ENCODE measurements at regions not wholly inside any gene's neighbourhood (a gene's known extent, or its start where the extent isn't known, plus 50 kb on each side); places are given as distances from the start of the nearest gene placed in this dataset.
A peak's percentile ranks its signal among the peaks of the same experiment; 100 is the strongest.
"Not testable (repeated sequence)": the region's sequence is repeated elsewhere in the genome, so short reads cannot be mapped to it uniquely, and the experiment has no call there.

DNA sequence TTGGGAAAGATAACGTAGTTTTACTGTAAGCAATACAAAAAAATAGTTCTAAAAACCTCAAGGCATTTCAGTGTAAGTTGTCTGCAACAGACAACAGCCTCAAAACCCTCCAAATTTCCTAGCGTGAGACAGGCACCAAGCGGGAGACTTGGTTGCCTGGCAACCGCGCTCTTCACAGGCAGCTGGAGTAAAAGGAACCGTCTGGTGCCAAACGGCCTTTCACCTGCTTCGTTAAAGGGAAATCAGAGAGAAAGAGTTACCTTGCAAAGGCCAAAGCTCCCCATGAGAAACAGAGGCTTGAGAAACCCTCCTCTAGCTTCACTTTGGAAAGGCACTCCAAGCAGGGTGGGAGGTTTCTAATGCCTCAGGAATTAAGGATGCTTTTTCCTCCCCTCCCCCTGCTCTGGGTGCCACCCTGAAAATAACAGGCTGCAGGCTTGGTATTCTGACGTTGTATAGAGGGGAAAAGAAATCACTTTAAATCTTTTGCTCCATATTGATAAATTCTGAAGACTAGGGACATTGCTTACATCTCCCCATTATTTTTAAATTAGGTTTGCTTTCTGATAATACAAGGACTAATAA lies 129.7 kb upstream of the UFL1 start:
- no peak overlapping the region for H3K9ac ChIP-seq (ENCODE audit: low read depth, low read length)
- no peaks in the 10 kb centered on the region for H3K4me1 ChIP-seq (ENCODE audit: control insufficient read depth, insufficient read depth, low read length)
- H3K27me3 ChIP-seq (ENCODE audit: control insufficient read depth, insufficient read depth, low read length): no peaks in the 10 kb centered on the region
- no peak overlapping the region for H3K4me3 ChIP-seq (ENCODE audit: low read depth, low read length)
- no peaks in the 10 kb centered on the region for H3K9me3 ChIP-seq (ENCODE audit: control insufficient read depth, insufficient read depth, low read length)
- H3K36me3 ChIP-seq (ENCODE audit: control insufficient read depth, insufficient read depth, low read length): no peaks in the 10 kb centered on the region

- H3K36me3 ChIP-seq (ENCODE audit: control insufficient read depth, insufficient read depth, low read length): no peaks in the 10 kb centered on the region
- no peaks in the 10 kb centered on the region for H3K9me3 ChIP-seq (ENCODE audit: control insufficient read depth, insufficient read depth, low read length)
- H3K4me3 ChIP-seq (ENCODE audit: low read depth, low read length): no peak overlapping the region
- H3K9ac ChIP-seq (ENCODE audit: low read depth, low read length): no peak overlapping the region
- H3K27me3 ChIP-seq (ENCODE audit: control insufficient read depth, insufficient read depth, low read length): no peaks in the 10 kb centered on the region
- H3K4me1 ChIP-seq (ENCODE audit: control insufficient read depth, insufficient read depth, low read length): no peaks in the 10 kb centered on the region
These were observed 126.9 kb upstream of the UFL1 start for GRCh38 chr6:96394727-96395126.

GRCh38 chr6:96410467-96410866 lies 111.1 kb upstream of the UFL1 start:
- H3K36me3 ChIP-seq (ENCODE audit: control insufficient read depth, insufficient read depth, low read length): no peaks in the 10 kb centered on the region
- H3K9ac ChIP-seq (ENCODE audit: low read depth, low read length): no peak overlapping the region
- H3K9me3 ChIP-seq (ENCODE audit: control insufficient read depth, insufficient read depth, low read length): no peaks in the 10 kb centered on the region
- no peaks in the 10 kb centered on the region for H3K27me3 ChIP-seq (ENCODE audit: control insufficient read depth, insufficient read depth, low read length)
- no peak overlapping the region for H3K4me3 ChIP-seq (ENCODE audit: low read depth, low read length)
- H3K4me1 ChIP-seq (ENCODE audit: control insufficient read depth, insufficient read depth, low read length): peaks cover 2% of the 10 kb centered on the region

DNA sequence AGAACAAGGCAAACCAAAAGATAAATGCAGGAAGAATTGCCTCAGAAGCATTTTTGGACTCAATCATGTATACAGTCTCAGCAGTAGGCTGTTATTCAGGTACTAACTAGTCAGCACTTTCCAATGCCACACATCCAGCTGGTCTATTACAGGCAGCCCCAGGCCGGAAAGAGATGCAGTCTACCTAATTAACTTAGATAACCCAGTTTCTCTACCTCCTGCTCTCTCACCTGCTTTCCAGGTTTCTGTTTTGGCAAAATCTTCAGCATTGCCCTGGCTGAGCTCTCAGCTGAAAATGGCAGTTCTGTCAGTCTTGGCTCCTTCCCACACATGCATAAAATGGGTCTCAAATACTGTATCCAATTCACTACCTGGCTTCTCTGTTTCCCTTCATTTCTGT lies 101.3 kb upstream of the UFL1 start:
- Histone ChIP-seq H3K9ac (ENCODE audit: low read depth, low read length) (no peak overlapping the region), H3K27me3 (ENCODE audit: control insufficient read depth, insufficient read depth, low read length) (no peaks in the 10 kb centered on the region), H3K4me3 (ENCODE audit: low read depth, low read length) (no peak overlapping the region), H3K9me3 (ENCODE audit: control insufficient read depth, insufficient read depth, low read length) (no peaks in the 10 kb centered on the region), H3K4me1 (ENCODE audit: control insufficient read depth, insufficient read depth, low read length) (no peaks in the 10 kb centered on the region), H3K36me3 (ENCODE audit: control insufficient read depth, insufficient read depth, low read length) (no peaks in the 10 kb centered on the region)

- Histone ChIP-seq H3K9me3 (ENCODE audit: control insufficient read depth, insufficient read depth, low read length) (no peaks in the 10 kb centered on the region), H3K36me3 (ENCODE audit: control insufficient read depth, insufficient read depth, low read length) (no peaks in the 10 kb centered on the region), H3K27me3 (ENCODE audit: control insufficient read depth, insufficient read depth, low read length) (no peaks in the 10 kb centered on the region), H3K4me3 (ENCODE audit: low read depth, low read length) (no peak overlapping the region), H3K9ac (ENCODE audit: low read depth, low read length) (no peak overlapping the region), H3K4me1 (ENCODE audit: control insufficient read depth, insufficient read depth, low read length) (no peaks in the 10 kb centered on the region)
These were observed 87.7 kb upstream of the UFL1 start for GRCh38 chr6:96433950-96434349.

- Histone ChIP-seq H3K4me3 (ENCODE audit: low read depth, low read length) (no peak overlapping the region), H3K27me3 (ENCODE audit: control insufficient read depth, insufficient read depth, low read length) (no peaks in the 10 kb centered on the region), H3K9me3 (ENCODE audit: control insufficient read depth, insufficient read depth, low read length) (no peaks in the 10 kb centered on the region), H3K4me1 (ENCODE audit: control insufficient read depth, insufficient read depth, low read length) (no peaks in the 10 kb centered on the region), H3K9ac (ENCODE audit: low read depth, low read length) (no peak overlapping the region), H3K36me3 (ENCODE audit: control insufficient read depth, insufficient read depth, low read length) (no peaks in the 10 kb centered on the region)
These were observed 85.2 kb upstream of the UFL1 start for GRCh38 chr6:96436398-96436797.

- H3K36me3 ChIP-seq (ENCODE audit: control insufficient read depth, insufficient read depth, low read length); H3K9me3 ChIP-seq (ENCODE audit: control insufficient read depth, insufficient read depth, low read length); H3K27me3 ChIP-seq (ENCODE audit: control insufficient read depth, insufficient read depth, low read length); H3K4me1 ChIP-seq (ENCODE audit: control insufficient read depth, insufficient read depth, low read length); H3K9ac ChIP-seq (ENCODE audit: low read depth, low read length): not testable (repeated sequence)
- peak overlapping the region; percentile 8 for H3K4me3 ChIP-seq (ENCODE audit: low read depth, low read length)
These were observed 84.4 kb upstream of the UFL1 start for GRCh38 chr6:96437228-96437627.

DNA sequence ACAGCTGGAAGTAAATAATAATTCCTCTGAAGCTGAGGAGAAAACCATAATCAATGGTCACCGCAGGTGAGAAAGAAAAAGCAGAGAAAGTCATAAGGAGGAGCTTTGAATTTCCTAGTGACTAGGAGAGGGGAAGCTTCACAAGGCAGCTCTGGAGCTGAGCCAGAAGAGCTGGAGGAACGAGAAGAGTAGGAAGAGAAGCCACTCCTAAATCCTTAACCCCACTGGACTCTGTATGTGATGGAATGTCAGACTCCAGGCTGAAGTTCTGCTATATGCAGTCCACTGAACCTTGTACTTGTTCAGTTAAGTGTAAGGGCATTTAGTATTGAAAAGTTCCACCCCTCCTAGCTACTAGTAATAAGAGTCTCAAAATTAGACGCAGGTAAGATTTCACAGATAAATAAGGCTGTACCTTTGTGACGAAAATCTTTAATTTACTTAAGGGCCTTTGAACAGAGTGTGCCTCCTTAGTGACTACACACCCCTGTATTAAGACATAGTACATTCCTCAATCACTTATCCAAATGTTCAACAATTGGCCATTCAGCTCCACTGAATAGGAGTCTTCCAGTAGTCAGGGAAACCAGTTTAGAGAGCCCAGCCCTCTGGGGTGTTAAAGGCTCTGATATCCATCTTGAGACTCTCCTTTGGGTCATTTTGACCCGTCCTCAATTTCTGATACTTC lies 71.4 kb upstream of the UFL1 start:
- no peaks in the 10 kb centered on the region for H3K27me3 ChIP-seq (ENCODE audit: control insufficient read depth, insufficient read depth, low read length)
- no peak overlapping the region for H3K9ac ChIP-seq (ENCODE audit: low read depth, low read length)
- no peaks in the 10 kb centered on the region for H3K9me3 ChIP-seq (ENCODE audit: control insufficient read depth, insufficient read depth, low read length)

GRCh38 chr6:96450770-96451130 lies 70.9 kb upstream of the UFL1 start:
- Histone ChIP-seq H3K9ac (ENCODE audit: low read depth, low read length) (no peak overlapping the region), H3K4me1 (ENCODE audit: control insufficient read depth, insufficient read depth, low read length) (no peaks in the 10 kb centered on the region), H3K4me3 (ENCODE audit: low read depth, low read length) (no peak overlapping the region), H3K36me3 (ENCODE audit: control insufficient read depth, insufficient read depth, low read length) (no peaks in the 10 kb centered on the region), H3K9me3 (ENCODE audit: control insufficient read depth, insufficient read depth, low read length) (no peaks in the 10 kb centered on the region), H3K27me3 (ENCODE audit: control insufficient read depth, insufficient read depth, low read length) (no peaks in the 10 kb centered on the region)

More for the DNA sequence above, 71.4 kb upstream of the UFL1 start:
- Histone ChIP-seq H3K4me1 (ENCODE audit: control insufficient read depth, insufficient read depth, low read length) (no peaks in the 10 kb centered on the region), H3K36me3 (ENCODE audit: control insufficient read depth, insufficient read depth, low read length) (no peaks in the 10 kb centered on the region), H3K4me3 (ENCODE audit: low read depth, low read length) (no peak overlapping the region)

GRCh38 chr6:96458771-96459170 lies 62.8 kb upstream of the UFL1 start:
- Histone ChIP-seq H3K4me1 (ENCODE audit: control insufficient read depth, insufficient read depth, low read length) (no peaks in the 10 kb centered on the region), H3K4me3 (ENCODE audit: low read depth, low read length) (no peak overlapping the region), H3K36me3 (ENCODE audit: control insufficient read depth, insufficient read depth, low read length) (no peaks in the 10 kb centered on the region), H3K9ac (ENCODE audit: low read depth, low read length) (no peak overlapping the region), H3K9me3 (ENCODE audit: control insufficient read depth, insufficient read depth, low read length) (no peaks in the 10 kb centered on the region), H3K27me3 (ENCODE audit: control insufficient read depth, insufficient read depth, low read length) (no peaks in the 10 kb centered on the region)

DNA sequence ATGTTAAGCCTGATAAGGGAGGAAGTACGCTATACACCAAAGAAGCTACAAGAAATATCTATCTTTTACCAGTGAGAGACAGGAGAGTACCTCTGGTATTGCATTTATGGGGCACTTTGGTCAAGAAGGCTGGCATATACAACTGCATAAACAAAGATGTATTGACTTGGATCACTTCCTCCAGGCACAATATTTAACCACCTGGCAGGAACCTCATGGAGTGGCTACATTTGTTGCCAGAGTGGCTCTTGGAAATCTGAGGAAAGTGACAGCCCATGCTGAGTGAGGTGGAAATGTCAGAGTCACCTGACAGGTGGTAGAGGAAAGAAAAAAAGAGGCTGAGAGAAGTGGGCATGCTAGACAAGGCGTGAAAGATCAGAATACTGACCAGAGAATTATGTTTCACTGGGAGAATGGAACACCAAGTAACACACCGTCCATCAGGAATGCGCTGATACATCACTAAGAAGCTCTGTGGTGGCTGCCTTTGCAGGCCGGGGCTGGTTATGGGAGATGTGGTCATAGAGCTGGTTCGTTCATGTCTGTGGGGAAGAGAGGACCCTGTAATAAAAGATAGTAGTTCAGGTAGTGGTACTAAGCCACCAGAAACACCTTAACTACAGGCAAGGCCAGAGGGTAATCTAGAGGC lies 61.4 kb upstream of the UFL1 start:
- no peaks in the 10 kb centered on the region for H3K9me3 ChIP-seq (ENCODE audit: control insufficient read depth, insufficient read depth, low read length)
- no peaks in the 10 kb centered on the region for H3K4me1 ChIP-seq (ENCODE audit: control insufficient read depth, insufficient read depth, low read length)
- H3K4me3 ChIP-seq (ENCODE audit: low read depth, low read length): no peak overlapping the region
- no peaks in the 10 kb centered on the region for H3K36me3 ChIP-seq (ENCODE audit: control insufficient read depth, insufficient read depth, low read length)
- H3K9ac ChIP-seq (ENCODE audit: low read depth, low read length): no peak overlapping the region
- no peaks in the 10 kb centered on the region for H3K27me3 ChIP-seq (ENCODE audit: control insufficient read depth, insufficient read depth, low read length)

DNA sequence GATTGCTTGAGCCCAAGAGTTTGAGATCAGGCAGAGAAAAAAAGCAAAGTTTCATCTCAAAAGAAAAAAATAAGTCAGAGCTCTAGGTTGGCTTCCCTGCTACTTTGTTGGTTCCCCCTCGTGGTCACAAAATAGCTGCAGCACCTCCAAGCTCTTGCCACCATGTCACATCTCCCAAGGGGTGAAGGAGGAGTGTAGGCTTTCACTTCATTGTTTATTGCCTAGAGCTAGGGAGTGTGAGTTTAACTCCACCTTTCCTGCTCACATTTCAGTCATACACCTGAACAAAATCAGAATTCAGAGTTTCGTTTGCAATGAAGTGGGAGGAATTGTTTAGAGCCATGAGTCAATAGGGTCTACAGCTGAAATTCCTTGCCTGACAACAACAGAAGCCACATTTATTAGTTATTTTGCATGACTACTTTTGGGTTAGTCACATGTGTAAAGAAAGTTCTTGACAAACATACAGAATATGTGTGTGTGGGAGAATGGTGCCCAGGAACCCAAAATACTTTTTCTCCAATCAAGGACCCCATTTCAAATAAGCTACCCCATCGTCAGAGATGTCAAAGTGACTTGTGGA lies 56.2 kb upstream of the UFL1 start:
- no peak overlapping the region for H3K4me3 ChIP-seq (ENCODE audit: low read depth, low read length)
- H3K27me3 ChIP-seq (ENCODE audit: control insufficient read depth, insufficient read depth, low read length): no peaks in the 10 kb centered on the region
- H3K4me1 ChIP-seq (ENCODE audit: control insufficient read depth, insufficient read depth, low read length): no peaks in the 10 kb centered on the region
- no peaks in the 10 kb centered on the region for H3K9me3 ChIP-seq (ENCODE audit: control insufficient read depth, insufficient read depth, low read length)
- no peak overlapping the region for H3K9ac ChIP-seq (ENCODE audit: low read depth, low read length)
- H3K36me3 ChIP-seq (ENCODE audit: control insufficient read depth, insufficient read depth, low read length): no peaks in the 10 kb centered on the region
